LNCaP clone FGC (cell line): ENCODE measurements at regions not wholly inside any gene's neighbourhood (a gene's known extent, or its start where the extent isn't known, plus 50 kb on each side); places are given as distances from the start of the nearest gene placed in this dataset.

Experiments used
- DNase-seq: peaks from one replicate; pipeline ENCODE4 v3.0.0-alpha.2; 2011; ENCODE audit warnings: low read depth
- H3K4me3 ChIP-seq: 2 replicates; pipeline ENCODE4 v1.5.1; 2011; ENCODE audit warnings: mild to moderate bottlenecking, low read depth, low read length, control low read depth
- TF ChIP-seq, protein P1 (sequence below): IDR thresholded peaks from 2 replicates; pipeline ENCODE4 v1.5.1; 2012; ENCODE audit warnings: mild to moderate bottlenecking; ENCODE audit not compliant: control insufficient read depth, insufficient read depth; ENCODE audit errors: extremely low read depth

DNA sequence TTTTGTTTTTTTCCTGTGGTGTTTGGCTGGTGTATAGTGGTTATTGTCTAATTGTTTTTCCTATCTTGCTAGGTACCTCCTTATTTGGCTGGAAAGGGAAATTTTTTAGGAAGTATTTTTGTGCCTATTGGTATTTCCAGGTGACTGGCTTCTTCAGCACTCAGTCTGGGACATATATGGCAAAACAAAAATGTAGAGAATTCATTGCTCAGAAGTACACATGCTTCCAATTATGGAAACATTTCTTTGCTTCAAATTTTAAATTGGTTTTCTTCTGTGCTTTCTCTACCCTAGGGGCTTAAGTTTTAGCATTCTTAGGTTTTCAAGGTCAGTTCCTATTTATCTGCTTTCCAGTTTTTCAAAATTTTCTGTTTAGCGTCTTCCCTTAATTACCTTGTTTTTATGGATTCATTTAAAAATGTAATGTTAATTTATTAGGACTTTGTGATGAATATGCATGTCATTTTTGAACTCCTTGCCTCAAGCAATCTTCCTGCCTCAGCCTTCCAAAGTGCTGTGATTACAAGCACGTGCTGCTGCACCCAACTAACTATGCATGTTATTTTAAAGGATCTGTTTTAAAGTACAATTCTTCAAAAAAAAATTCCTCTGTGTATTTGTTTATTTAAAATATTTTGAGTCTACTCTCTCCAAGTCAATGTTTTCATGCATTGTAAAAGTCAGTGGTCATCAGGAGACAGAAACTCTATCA, 231.9 kb upstream of the DPPA4 start:
- no peak for DNase-seq
- H3K4me3 ChIP-seq = no peak overlapping the region
- TF ChIP-seq, protein P1, sequence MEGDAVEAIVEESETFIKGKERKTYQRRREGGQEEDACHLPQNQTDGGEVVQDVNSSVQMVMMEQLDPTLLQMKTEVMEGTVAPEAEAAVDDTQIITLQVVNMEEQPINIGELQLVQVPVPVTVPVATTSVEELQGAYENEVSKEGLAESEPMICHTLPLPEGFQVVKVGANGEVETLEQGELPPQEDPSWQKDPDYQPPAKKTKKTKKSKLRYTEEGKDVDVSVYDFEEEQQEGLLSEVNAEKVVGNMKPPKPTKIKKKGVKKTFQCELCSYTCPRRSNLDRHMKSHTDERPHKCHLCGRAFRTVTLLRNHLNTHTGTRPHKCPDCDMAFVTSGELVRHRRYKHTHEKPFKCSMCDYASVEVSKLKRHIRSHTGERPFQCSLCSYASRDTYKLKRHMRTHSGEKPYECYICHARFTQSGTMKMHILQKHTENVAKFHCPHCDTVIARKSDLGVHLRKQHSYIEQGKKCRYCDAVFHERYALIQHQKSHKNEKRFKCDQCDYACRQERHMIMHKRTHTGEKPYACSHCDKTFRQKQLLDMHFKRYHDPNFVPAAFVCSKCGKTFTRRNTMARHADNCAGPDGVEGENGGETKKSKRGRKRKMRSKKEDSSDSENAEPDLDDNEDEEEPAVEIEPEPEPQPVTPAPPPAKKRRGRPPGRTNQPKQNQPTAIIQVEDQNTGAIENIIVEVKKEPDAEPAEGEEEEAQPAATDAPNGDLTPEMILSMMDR = no peak

DNA sequence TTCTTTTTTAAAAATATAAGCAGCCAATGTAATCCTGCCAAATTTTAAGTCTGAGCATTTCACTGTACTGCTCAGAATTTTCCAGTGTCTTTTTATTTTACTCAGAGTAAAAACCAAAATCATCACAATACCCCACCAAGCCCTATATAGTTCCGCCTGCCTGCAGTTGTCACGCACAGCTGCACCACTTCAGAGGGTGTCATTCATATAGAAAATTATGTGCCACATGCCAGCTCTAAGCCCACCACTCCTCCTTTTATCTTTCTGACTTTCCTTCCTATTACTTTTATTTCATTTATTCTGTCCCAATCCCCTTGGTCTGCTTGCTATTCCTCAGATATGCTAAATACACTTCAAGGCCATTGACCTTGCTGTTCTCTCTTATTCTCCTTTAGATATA, 233.1 kb upstream of the DPPA4 start:
- TF ChIP-seq, protein P1 = no peak
- H3K4me3 ChIP-seq = no peak overlapping the region
- no peak for DNase-seq

DNA sequence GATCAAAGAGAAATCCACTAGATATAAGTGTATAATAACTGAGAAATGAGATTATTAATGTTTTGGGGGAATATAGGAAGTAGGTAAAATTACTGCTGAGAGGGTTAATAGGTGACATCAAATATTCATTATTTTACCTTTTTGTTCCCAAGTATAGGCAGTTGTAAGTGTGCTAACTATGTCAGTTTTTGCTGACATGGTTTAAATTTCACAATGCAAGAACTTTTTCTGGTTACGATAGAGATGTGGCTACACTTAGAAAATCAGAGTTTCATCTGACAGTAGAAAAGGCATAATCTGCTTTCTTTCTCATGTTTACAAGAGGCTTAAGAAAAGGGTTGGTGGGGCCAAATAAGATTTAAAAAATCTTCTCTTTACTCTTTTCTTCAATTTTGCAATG, 235.0 kb upstream of the DPPA4 start:
- H3K4me3 ChIP-seq = no peak overlapping the region
- TF ChIP-seq, protein P1 = no peak
- DNase-seq = no peak

DNA sequence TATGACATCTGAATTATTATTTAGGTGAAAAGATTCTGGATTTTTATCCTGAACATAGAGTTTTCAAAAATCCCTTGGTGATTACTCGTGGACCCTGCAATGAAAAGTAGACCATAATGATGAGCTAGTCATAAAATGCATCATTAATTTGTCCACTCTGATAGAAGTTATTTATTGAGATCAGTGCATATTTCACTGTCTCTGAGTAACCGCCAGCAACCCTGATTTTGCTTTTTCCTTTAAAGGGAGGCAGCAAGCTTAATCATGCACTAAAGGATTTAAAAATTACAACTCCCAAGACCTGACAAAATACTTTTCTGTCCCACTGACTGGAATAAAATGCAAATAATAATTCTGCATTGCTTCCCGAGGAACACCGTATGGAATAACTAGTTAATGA, 259.6 kb upstream of the DPPA4 start:
- no peak overlapping the region for H3K4me3 ChIP-seq
- TF ChIP-seq, protein P1 = no peak
- no peak for DNase-seq

DNA sequence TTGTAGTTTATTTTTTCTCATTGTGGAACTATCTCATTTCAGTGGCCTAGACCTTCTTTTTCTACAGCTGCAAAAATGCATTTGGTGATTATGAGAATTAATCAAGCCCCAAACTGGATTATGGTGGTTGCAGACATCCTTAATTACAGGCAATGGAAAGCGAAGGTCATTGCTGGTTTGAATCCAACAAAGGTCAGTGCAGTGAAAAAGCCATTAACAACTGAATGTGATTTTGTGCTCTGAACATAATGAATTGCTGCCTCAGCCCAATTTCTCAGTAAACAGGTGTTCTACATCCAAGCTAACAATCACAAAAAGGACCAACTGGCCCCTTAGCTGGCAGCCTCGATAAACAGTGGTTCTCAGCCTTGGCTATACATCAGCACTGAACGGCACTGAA, 260.1 kb upstream of the DPPA4 start:
- DNase-seq = no peak

DNA sequence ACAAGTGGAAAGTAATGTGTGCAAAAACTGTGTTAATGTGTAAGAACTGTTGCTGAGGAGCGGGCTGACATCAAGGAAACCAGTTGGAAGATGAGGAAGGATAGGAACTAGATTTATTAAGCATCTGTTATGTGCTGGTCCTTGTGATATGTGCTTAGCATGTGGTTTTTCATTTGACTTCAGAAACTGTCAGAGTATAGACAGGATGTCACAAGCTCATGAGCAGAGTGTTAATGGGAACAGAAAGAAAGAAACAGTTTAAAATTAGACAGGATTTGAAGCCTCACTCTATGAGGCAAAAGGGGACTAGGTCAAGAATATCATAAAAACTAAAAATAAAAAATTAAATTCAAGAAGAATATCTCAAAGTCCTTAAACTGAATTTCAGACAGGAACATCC, 270.6 kb upstream of the DPPA4 start:
- TF ChIP-seq, protein P1 = no peak

More for the DNA sequence above, 260.1 kb upstream of the DPPA4 start:
- no peak overlapping the region for H3K4me3 ChIP-seq
- TF ChIP-seq, protein P1 = no peak

DNA sequence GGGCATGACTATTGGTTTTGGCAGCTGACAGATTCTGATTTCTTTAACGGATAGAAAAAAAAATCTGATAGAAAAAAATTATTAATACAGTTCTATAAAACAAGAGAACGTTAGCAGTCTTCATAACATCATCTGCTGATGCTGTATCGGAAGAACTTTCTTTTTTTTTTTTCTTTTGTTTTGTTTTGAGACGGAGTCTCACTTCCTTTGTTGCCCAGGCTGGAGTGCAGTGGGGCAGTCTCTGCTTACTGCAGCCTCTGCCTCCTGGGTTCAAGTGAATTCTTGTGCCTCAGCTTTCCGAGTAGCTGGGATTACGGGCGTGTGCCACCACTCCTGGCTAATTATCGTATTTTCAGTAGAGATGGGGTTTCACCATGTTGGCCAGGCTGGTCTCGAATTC, 271.2 kb upstream of the DPPA4 start:
- TF ChIP-seq, protein P1 = no peak

More for the DNA sequence above, 270.6 kb upstream of the DPPA4 start:
- no peak overlapping the region for H3K4me3 ChIP-seq
- no peak for DNase-seq

More for the DNA sequence above, 271.2 kb upstream of the DPPA4 start:
- DNase-seq = no peak
- no peak overlapping the region for H3K4me3 ChIP-seq
